T1000 (cell line): ENCODE measurements at regions not wholly inside any gene's neighbourhood (a gene's known extent, or its start where the extent isn't known, plus 50 kb on each side); places are given as distances from the start of the nearest gene placed in this dataset.

Experiments
- DNase-seq: peaks from one replicate; lab custom pipeline; 2025; ENCODE audit warnings: mixed read lengths; lab: John Stamatoyannopoulos, UW

- no peak for DNase-seq
These were observed 66.0 kb upstream of the SCN7A start for GRCh38 chr2:166560022-166560421.

GRCh38 chr2:166550923-166551322 is 56.9 kb upstream of the SCN7A start:
- no peak for DNase-seq

- no peak for DNase-seq
These were observed 51.4 kb upstream of the SCN7A start for GRCh38 chr2:166545473-166545872.
